ENCODE measurements at regions not wholly inside any gene's neighbourhood (a gene's known extent, or its start where the extent isn't known, plus 50 kb on each side); places are given as distances from the start of the nearest gene placed in this dataset.

- ChIA-PET CTCF (interaction anchor here (1.3 to 2.9 kb wide), 2 partner anchors 11 to 253 kb away, joined by 7 to 17 read pairs; no protein-coding TSS in a partner anchor), POLR2A (no interaction called here)
- Histone ChIP-seq H3K9me3 (ENCODE audit: control insufficient read depth, insufficient read depth, low read depth, low read length) (no peaks in the 10 kb centered on the region), H3K4me3 (ENCODE audit: low read depth, low read length) (no peak overlapping the region), H3K27ac (ENCODE audit: extremely low read depth, low read depth, low read length) (no peak overlapping the region), H3K4me1 (ENCODE audit: control insufficient read depth, insufficient read depth, low read length) (no peaks in the 10 kb centered on the region), H3K36me3 (ENCODE audit: control insufficient read depth in 2 of 2, insufficient read depth in 1 of 2, low read length in 2 of 2) (no peaks in the 10 kb centered on the region)
- peak; percentile 58 for TF ChIP-seq EGR2 (tag by site-specific recombination; IDR thresholded peaks at IDR 0.05; ENCODE audit: low read depth)
- TF ChIP-seq ZNF416 (tag by site-specific recombination; IDR thresholded peaks at IDR 0.05) = no peak
- peak; percentile 73 for TF ChIP-seq ZFHX2 (tag by site-specific recombination; conservative IDR thresholded peaks at IDR 0.05)
- no peak for TF ChIP-seq PATZ1 (tag by site-specific recombination; IDR thresholded peaks at IDR 0.05)
- no peak for TF ChIP-seq ZNF121 (tag by site-specific recombination; IDR thresholded peaks at IDR 0.05)
- TF ChIP-seq ZNF776 (tag by site-specific recombination; IDR thresholded peaks at IDR 0.05; ENCODE audit: borderline replicate concordance) = no peak
- no peak for TF ChIP-seq ZNF354C (tag by site-specific recombination; IDR thresholded peaks at IDR 0.05; ENCODE audit: borderline replicate concordance, low read depth)
- TF ChIP-seq ZNF211 (tag by site-specific recombination; IDR thresholded peaks at IDR 0.05; ENCODE audit: low read depth) = no peak
- TF ChIP-seq ZNF488 (tag by site-specific recombination; IDR thresholded peaks at IDR 0.05) = no peak
- TF ChIP-seq TSHZ1 (tag by site-specific recombination; IDR thresholded peaks at IDR 0.05; ENCODE audit: borderline replicate concordance) = no peak
- TF ChIP-seq ZNF629 (tag by site-specific recombination; IDR thresholded peaks at IDR 0.05) = peak; percentile 50; the same call in 1 of the 2 replicates
- TF ChIP-seq ZNF645 (tag by site-specific recombination; IDR thresholded peaks at IDR 0.05) = no peak
- TF ChIP-seq ZNF24 (tag by site-specific recombination; IDR thresholded peaks at IDR 0.05) = no peak
- peak; percentile 56 for TF ChIP-seq GFI1B (tag by site-specific recombination; IDR thresholded peaks at IDR 0.05)
- TF ChIP-seq ZNF600 (tag by site-specific recombination; IDR thresholded peaks at IDR 0.05) = peak; percentile 92
- no peak for TF ChIP-seq WT1 (tag by site-specific recombination; IDR thresholded peaks at IDR 0.05)
- TF ChIP-seq PRDM1 (tag by site-specific recombination; IDR thresholded peaks at IDR 0.05) = no peak
- TF ChIP-seq KLF8 (tag by site-specific recombination; IDR thresholded peaks at IDR 0.05) = no peak
- no peak for TF ChIP-seq ZNF76 (tag by site-specific recombination; IDR thresholded peaks at IDR 0.05; ENCODE audit: borderline replicate concordance, low read depth)
- TF ChIP-seq ZNF10 (tag by site-specific recombination; IDR thresholded peaks at IDR 0.05) = no peak
- TF ChIP-seq ZSCAN16 (tag by site-specific recombination; IDR thresholded peaks at IDR 0.05) = no peak
- 0 out of 2 replicates have a peak, but pooled peaks have one; percentile 14 for TF ChIP-seq ZXDB (tag by site-specific recombination; IDR thresholded peaks at IDR 0.05)
- TF ChIP-seq ZNF596 (tag by site-specific recombination; IDR thresholded peaks at IDR 0.05) = no peak
- no peak for TF ChIP-seq ZSCAN5A (tag by site-specific recombination; IDR thresholded peaks at IDR 0.05)
- TF ChIP-seq ZBTB17 (tag by site-specific recombination; IDR thresholded peaks at IDR 0.05) = peak; percentile 38; the same call in 1 of the 2 replicates
Observed at GRCh38 chr10:47058961-47059391, 147.7 kb downstream of the PTPN20 start.

All from HEK293 (cell line).